HUDEP-2 (cell line): ENCODE measurements at regions not wholly inside any gene's neighbourhood (a gene's known extent, or its start where the extent isn't known, plus 50 kb on each side); places are given as distances from the start of the nearest gene placed in this dataset.

Experiments used
- DNase-seq, 76 experiments: peaks; one replicate each; lab custom pipeline; 2025; ENCODE audit not compliant: unreplicated experiment in 76 of 76; lab: John Stamatoyannopoulos, UW

DNA sequence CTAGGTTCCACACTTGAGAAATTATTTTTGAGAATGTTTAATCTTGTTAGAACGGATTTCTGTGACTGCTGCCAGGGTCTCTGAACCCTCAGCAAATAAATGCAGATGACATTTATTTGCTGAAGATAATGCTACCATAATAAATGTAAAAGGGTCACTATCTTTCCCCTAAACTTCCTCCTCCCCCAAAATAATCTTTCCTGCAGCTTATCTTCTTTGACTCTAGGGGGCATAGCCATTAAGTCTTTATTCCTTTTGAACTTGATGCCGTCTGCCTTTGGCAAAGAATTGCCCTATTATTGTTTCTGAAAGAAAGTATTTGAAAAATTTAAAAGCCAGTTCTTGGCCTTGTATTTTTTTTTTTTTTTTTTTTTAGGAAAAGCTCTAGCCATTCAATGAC, 63.6 kb upstream of the ACSL3 start:
- DNase-seq, result peak in 1 of 76 experiments; percentile 4

DNA sequence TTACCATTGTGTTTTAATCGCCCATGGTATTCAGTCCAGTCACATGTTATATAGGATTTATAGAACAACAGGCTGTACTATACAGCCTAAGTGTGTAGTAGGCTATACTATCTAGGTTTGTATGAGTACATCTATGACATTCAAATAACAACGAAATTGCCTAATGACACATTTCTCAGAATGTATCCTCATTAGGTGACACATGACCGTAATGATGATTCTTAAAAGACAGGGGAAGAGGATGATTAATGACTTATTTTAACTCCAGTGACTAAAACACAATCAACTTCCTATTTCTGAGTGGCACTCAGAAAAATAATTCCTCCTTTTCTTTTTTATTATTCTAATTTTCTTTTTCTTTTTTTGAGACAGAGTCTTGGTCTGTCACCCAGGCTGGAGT, 63.0 kb upstream of the ACSL3 start:
- DNase-seq, result no peak

DNA sequence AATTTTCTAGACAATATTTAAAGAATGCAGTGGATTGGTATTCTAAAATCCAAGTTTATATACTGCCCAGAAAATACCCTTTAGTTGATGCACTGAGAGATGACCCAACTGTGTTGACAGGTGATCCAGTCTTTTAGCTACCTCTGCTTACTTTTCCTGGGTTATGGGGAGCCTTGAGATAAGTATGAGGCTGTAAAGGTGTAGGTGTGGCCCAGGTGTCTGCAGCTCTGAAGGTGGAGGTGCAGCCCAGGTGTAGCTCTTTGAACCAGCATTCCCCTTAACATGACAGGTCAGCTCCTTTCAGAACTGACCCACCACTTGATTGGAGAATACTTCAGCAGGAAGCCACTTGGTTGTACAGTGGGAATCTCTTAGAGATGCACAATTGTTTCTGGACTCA, 62.3 kb upstream of the ACSL3 start:
- no peak for DNase-seq

DNA sequence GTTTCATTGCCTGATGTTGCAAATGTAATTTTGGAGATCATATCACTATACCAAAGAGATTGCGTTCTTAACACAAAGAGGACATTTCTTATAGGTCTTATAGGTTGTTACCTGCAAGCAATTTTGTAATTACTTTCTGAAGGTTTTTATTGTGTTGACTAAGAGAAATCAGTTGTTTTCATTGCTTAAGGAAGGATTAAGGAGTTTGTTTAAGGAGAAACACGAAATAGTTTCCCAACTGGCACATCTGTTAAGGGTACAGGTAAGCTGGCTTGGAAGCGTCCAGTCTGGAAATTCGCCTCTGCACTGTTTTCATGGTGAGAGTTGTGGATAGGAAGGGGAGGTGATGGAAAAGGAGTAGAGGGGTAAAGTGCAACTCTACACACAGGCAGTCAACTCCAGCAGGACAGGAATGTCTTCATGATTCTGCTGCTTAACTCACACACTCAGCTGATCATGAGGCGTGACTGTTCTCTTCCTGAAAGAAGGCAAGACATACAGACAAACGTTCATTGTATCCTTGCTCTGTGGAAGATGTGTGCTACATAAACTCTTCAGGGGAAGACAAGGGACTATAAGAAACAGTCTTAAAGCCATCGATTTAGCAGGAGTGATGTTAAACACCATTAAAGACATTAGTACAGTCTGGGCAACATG, 61.4 kb upstream of the ACSL3 start:
- no peak for DNase-seq

DNA sequence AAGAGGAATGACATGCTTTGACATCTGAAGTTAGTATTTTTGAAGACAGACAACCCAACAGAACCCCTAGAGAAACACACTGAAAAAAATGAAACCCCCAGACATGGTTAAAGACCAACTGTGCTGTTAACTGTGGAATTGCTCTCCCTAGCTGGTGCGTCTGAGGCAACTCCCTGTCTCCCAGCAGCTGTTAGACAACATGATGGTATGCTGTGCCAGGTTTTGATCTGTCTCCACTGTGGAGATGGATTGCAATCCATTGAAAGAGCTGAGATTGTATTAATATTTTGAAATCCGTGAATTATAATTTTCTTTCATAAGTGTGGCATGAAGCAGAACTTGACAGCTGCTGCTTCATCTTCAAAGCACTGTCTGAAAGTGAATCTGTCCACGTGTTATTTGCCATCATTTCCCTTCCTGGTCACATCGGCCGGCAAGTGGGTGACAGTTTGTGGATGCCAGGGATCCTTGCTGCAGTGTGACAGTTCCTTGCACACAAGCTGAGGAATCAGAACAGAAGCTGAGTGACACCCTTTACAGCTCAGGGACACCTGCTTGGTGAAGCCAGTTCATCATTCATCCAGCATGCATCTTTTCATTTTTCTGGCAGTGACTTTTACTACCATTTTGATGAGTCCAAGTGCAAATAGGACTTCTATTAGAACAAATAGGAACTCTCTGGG, 58.2 kb upstream of the ACSL3 start:
- DNase-seq, result no peak

DNA sequence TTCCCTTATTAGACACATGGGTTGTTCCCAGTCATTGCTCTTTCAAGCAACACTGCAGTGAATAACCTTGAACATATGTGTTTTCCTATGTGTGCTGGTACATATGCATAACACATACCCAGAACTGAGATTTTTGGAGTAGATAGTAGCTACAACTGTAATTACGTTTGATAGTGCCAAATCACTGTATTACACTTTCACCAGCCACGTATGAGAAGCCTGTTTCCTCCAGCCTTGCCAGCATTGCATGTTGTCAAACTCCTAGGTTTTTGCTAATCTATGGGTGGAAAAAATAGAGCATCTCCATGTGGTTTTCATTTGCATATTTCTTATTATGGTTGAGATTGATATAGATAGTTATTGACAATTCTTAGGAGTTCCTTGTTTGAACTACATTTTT, 56.5 kb upstream of the ACSL3 start:
- DNase-seq, result no peak

DNA sequence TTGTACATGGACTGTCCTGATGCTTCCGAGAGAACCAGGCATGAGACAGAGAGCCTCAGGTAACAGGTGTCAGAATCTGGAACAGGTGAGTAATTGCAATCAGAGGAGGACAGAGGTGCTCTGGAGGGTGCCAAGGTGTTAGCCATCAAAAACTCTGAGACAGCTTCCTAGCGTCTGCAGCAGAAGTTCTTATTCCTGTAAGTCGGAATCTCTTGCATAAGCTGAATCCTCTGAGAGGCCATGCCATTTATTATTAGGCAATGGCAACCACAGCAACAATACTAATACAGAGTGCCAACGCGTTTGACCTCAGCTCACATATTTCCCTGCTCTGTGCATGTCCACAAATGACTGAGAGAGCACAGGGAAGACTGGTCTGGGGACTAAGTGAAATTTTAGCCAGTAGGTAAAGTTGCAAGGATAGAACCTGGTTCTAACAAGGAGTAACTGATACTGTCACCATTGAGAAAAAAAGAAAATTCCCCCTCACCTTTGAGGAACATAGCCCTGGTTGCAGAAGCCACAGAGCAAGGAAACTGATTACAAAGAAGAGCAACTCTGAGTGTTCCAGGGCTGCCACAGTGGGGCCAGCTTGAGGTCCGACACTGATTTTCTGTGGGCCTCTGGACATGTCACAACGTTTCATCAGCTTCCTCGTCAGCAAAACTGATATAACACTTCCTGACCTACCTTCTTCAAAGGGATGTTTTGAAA, 55.1 kb upstream of the ACSL3 start:
- DNase-seq, result no peak

DNA sequence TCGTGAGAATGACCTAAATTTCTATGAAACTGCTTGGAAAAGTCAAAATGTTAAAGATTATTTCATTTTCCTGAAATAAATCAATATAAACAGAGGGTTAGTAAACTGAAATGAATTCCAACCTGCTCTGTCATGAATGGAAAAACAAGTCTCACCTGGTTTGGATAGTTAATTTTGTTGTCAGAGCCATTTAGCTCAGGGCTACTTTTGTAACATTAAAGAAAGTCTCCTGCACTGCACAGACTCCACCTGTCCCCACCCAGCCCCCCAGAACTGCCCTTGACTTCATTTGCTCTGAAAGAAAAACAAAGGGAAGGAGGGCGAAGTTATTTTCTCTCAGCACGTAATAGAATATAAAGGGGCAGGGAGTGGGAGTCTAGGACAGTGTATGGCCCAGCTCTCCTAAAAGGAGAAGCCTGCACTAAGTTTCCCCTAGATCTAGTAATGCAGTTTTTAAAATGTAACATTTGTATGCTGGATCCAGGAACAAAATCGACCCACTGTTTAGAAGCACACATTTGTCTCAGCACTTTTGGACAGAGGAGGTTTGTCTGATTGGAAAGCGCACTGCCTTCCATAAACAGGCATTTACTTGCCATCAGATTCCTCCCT, 54.2 kb upstream of the ACSL3 start:
- no peak for DNase-seq

DNA sequence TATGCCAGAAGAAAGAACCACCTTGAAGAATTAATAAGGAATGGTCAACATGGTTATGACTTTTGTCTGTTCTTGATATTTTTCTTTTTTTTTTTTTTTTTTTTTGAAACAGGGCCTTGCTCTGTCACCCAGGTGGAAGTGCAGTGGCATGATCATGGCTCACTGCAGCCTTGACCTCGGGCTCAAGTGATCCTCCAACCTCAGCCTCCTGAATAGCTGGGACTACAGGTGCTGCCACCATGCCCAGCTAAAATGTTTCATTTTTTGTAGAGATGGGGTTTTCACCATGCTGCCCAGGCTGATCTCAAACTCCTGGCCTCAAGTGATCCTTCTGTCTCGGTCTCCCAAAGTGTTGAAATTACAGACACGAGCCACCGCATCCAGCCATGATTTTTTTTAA, 53.4 kb upstream of the ACSL3 start:
- no peak for DNase-seq

DNA sequence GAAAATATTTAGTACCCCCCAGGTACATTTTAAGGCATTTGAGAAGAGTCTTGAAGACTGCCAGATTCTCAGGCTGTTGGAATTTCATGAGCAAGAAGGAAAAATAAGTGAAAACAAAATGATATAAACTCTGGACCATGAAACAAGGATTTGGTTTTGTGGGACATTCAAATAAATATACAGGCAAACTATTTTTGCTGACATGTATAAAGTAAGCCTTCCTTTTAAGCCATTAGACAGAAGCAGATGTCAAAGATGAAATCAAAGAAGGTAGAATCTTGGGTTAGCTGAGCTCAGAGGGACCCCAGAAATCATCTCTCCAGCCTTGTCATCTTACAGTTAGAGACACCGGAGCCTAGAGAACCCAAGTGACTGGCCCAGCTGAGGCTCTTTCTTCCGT, 51.3 kb upstream of the ACSL3 start:
- DNase-seq, result no peak

DNA sequence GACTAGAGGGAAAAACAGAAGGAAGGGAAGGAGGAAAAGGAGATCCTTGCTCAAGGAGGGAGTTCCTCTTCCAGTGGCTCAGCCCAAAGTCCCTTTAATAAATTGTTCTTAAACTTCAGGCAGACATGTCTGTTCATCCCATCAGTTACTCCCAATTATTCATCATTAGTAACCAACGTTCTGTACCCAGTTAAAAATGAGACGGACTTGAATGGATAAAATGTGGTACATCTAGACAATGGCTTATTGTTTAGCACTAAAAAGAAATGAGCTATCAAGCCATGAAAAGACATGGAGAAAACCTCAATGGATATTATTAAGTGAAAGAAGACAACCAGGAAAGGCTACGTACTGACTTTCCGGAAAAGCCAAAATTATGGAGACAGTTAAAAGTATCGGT, 50.8 kb upstream of the ACSL3 start:
- DNase-seq, result no peak
